LHCN-M2 (cell line): ENCODE measurements at regions not wholly inside any gene's neighbourhood (a gene's known extent, or its start where the extent isn't known, plus 50 kb on each side); places are given as distances from the start of the nearest gene placed in this dataset.

ENCODE experiments used
- DNase-seq: peaks from one replicate; pipeline ENCODE4 v3.0.0-alpha.2; 2012; ENCODE audit warnings: low read depth

DNA sequence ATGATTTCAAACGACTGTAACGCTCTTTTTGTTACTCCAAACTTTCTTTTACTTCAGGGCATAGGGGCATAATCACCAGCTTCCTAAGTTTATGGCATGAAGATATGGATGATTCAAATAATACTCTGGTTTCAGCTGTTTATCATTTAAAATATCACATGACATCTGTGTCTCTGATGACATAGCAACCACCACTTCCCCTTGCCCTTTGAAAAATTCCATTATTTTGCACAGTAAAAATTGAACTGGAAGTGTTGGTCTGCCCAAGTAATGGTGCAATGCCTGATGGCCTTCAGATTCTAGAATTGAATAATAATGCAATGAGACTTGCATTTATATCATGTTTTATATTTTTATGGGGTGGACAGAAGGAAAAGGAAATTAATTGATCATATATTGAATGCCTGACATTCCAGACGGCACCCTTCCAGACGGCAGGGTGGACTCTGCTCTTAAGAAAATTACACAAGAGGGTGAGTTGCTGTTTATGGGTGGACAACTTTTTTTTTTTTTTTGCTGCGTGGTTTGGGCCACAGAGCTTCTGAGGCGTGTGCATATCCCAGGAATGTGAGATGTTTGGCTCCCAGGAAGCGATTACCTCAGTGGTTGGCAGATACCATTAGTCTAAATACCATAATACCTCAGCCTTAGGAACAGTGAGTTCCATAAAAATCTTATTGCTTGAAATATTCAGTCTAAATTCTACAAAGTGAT is 101.7 kb upstream of the ZNF521 start:
- DNase-seq = peak; percentile 82

DNA sequence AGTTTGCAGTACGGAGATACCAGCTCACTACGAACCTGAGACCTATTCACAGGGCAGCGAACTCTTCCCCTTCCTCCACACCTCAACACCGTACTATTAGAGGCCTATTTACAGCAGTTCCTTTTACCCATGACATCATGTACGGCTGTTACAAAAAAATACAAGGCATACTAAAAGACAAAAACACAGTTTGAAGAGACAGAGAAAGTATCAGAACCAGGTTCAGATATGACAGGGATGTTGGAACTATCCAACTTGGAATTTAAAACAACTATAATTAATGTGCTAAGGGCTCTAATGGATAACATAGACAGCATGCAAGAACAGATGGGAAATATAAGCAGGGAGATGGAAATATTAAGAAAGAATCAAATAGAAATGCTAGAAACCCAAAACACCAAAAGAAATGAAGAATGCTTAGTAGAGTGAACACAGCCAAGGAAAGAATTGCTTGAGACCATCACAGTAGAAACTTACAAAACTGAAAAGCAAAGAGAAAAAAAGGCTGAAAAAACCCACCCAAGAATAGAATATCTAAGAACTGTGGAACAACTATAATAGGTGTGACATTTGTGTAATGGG is 99.2 kb upstream of the ZNF521 start:
- no peak for DNase-seq

DNA sequence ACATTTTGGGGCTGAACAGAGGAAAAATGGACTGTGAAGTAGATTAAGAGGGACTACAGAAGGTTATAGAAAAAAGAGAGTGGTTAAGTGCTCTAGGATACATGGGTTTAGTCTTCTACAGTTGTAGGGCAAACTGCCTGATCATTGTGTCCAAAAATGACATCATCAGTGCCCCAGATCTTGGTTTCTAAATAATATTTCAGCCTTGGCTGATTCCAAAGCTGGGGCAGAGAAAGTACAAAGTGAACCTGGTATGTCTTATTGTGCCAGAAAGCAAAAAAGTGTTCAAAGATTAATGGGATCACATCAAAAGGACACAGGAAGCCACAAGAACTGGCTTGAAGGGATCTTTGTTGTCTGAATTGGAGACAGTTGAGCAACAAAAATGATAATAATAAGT is 97.1 kb upstream of the ZNF521 start:
- DNase-seq = no peak

DNA sequence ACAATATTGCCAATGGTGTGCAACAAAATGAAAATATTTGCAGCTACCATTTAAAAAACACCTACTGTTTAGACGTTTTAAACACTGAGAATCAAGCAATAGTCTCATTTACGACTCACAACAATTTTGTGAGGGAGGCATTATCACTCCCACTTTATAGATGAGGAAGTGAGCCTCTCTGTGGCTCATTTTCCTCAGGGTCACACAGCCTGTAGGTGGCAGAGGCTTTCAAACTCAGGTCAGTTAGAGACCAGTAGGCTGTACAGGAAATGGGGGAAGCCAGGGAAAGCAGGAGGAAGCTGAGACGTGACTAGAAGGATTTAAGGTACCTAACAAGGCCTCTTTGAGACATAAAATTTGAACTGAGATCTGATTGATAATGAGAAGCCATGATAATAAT is 95.0 kb upstream of the ZNF521 start:
- DNase-seq = no peak

DNA sequence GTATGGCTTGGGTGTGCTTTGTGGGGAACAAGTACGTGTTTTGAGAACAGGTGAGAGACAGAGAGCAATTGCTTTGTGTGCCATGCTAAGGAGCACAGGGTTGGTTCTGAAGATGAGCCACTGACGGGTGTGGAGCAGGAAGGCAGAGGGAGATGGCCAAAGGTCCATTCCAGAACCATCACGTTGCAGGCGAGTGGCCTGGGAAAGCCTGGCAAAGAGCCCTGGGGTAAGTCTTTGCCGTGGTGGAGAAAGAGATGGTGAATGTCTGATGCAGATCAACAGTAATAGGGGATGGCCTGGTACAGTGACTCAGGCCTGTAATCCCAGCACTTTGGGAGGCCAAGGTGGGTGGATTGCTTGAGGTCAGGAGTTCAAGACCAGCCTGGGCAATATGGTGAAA is 93.5 kb upstream of the ZNF521 start:
- no peak for DNase-seq

DNA sequence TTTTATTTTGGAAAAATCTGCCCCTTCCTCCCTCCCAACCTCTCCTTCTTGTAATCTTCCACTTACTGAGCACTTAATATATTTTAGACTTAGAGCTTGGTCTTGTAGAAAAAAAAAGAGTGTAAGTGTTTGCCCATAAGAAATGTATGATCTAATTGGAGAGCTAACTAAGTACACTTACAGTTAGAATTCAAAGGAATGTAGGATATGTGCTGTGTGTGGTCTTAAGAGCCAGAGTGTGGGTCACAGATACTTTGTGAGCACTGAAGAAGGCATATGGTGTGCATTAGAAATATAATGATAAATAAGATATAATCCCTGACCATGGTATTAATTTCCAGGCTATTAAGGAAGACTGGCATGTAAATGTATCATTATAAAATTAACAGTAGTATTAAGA is 91.8 kb upstream of the ZNF521 start:
- DNase-seq = no peak

DNA sequence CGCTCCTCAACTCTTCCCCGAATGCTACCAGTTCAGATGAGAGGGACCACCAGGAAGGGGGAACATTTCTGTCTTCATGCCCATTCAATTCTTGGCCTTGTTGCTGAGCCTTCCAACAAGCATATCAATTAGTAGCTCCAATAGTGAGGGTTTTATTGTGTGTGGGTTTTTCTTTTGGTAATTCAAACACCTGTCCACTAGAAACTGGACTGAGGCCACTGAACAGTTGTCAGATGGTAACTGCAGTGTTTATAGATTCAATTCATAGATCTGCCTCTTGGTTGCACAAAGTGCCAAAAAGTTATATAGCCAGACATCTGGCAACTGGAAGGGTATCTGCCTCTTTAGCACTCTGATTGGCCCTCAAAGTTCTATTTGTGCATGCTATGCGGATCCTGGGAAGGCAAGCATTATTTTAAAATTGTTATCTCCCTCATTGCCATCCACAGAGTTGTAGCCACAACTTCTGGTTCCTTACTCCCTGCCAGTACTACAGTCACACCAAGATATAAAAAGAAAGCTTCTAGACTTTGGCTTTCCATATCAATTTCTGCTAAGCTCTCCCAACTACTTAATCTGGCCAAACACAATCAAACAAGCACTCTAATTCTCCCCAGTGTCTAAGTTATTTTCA is 83.3 kb upstream of the ZNF521 start:
- no peak for DNase-seq

DNA sequence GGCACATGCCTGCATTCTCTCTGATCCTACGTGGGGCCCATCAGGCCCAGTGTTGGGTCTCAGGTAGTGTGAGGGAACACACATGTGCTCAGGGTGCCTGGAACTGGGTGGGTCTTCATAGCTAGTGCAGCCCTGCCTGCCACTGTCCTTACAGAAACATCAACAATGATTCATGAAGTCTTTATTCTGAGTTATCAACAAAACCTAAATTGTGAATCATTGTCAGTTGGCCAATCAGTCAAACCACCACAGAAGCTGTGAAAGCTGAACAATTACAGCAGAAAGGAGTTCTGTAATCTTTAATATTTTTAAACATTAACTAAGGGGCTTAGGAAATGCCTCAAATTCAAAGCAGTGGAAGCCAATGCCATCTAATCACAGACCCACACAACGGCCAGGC is 82.8 kb upstream of the ZNF521 start:
- DNase-seq = peak; percentile 35

DNA sequence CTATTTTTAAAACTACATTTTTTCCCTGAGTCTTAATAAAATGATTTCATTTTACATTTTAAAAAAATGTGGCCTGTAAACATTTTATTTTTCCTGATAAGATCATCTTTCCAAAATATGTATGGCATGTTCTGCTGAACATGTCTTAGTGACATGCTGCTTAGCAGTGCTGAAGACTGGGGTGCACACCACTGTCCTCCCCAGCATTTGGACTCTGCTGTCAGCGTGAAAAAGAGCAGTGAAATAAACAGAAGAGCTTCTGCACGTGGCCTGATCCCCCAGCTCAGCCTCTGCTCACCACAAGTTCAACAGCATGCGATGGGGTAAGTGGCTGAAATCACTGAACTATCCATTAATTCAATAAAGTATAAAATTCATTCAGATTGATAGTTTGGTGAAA is 81.6 kb upstream of the ZNF521 start:
- no peak for DNase-seq

DNA sequence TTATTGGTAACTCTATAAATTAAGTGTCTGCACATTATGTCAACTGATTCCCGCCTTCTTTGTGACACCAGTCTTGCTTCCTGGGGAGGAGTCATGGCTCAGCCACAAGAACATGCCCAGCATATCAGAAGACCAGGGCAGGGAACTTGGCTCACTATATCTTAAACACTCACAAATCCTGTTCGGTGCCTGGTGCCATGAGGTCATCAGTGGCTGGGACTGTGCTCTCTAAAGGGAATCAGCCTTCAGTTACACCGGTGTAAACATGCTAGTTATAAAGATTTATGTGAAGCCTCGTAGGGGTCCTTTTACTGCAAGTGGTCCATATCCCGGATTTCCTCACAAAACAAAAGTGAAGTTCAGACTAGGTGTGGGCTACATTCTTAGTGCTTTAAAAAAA is 73.1 kb upstream of the ZNF521 start:
- DNase-seq = peak; percentile 4

DNA sequence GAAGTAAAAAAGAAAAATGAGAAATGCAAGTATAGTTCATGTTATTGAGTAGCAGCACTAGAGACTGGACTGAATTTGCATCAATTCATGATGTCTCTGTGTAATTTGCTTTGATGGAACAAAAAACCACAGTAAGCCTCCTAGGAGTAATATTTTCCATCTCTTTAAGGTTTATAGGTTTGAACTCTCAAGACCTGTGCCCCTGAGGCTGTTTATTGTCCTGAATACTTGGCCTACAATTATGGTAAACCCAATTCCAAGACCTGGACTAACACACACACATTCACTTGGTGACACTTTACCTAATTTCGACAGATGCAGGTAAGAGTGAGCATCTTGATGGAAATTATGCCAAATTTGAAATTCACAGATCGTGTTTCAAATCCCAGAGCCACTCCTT is 71.8 kb upstream of the ZNF521 start:
- DNase-seq = no peak

DNA sequence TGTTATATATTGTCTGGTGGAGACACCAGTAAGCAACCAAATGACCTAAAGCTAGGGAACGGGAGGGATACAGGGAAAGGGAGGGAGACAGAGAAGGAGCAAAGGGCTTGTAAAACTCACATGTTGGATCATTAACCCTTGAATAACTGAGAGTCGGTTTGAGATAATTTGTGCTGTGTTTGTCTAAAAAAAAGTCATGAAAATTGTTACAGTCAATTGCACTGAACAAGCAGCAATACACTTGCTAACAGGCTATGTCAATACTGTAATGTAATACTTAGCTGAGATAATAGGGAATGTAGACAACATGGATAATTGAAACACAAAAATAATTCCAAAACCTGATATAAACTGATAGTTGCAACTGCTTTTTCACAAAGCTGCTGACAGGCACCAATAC is 71.3 kb upstream of the ZNF521 start:
- DNase-seq = no peak

DNA sequence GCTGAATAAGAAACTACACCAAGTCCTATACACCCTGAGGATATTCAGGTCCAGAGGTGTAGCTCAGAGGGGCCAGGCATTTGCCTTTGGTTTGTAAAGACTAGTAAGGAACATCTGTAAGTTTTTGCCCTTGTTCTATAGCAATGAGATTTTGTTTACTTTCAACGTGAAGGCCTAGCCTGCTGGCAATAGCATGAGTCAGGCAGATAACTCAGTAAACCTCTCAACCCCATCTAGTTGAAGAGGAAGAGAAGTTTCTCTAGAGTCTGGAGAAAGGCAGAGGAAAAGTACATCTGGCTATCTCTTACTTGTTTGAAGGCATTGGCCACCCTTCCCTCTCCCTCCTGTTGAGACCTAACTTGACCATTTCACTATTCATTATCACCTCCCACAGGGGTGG is 70.3 kb upstream of the ZNF521 start:
- no peak for DNase-seq

DNA sequence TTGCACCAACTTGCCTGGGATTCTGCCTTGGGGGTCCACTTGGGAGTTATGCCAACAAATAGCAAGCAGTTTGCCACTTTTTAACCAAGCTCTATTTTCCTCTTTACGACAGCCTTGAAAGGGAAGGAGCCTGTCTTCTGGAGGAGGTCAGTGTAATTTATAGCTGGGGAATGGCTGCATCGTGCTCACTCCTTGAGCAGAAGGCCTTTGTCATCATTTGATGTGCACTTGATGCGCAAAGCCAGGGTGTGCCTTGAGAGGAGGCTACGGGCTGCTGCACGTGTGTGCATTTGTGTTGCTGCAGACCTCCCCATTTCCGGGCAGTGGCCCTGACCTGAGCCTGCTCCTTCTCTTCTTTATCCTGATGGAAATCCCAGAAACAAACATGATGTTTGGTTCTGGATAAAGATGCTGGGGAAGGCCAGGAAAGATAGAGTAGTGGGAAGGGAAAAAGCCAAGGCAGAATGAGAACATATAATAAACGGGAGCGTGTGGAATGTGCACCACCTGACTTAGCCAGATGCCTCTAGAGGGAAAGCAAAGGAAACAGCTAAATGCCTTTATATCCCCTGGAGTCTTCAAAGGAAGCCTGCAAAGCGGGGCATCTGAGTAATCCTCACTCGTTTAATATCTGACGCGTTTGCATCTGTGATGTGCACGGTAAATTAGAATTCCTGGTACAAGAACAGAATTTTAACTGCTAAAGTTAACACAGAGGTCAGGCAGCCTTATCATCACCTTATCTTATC is 68.3 kb upstream of the ZNF521 start:
- DNase-seq = peak; percentile 22

DNA sequence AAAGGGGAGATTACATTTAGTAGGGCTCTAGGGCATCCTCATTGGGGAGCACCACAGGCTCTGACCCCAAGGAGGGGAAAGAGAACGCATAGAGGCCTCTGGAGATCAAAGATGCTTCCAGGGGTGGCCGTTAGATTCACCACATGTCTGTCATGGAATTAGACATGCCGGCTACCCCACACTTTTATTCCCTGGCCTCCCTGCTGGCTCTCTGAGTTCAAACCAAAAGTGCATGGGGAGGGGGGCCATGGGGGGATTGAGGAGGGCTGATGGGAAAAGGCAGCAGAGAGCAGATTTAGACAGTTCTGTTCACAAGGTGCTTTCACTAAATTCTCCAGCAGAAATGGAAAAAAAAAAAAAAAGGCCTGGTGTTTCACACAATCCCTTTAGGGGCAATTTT is 64.4 kb upstream of the ZNF521 start:
- no peak for DNase-seq

DNA sequence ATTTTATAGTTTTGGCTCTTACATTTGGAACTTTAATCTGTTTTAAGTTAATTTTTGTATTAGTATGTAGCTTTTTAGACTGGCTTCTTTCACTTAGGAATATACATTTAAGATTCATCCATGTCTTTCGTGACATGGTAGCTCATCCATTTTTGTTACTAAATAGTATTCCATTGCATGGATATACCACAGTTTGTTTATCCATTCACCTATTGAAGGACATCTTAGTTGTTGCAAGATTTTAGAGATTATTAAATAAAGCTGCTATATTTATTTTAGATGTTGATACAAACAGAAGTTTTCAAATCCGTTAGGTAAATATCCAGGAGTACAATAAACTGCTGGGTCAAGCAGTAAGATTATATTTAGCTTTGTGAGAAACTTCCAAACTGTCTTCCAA is 58.0 kb upstream of the ZNF521 start:
- no peak for DNase-seq

DNA sequence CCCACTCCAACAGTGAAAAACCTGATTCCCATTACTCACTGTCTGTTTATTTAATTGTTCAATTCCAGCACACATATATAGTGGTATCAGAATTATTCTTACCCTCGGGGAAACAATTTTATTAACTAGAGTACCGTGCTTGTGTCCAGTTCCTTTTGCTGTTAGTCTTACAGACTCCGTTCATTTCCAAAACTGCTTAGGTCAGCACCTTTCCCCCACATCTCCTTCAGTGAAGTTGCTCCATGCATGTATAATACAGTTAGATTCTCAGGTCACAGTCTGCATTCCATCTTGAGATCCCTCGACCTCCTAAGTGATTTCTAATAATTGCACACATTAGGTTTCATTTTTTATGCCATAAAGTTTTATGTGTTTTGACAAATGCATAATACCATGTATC is 56.3 kb upstream of the ZNF521 start:
- no peak for DNase-seq
